ENCODE measurements at regions not wholly inside any gene's neighbourhood (a gene's known extent, or its start where the extent isn't known, plus 50 kb on each side); places are given as distances from the start of the nearest gene placed in this dataset.

DNA sequence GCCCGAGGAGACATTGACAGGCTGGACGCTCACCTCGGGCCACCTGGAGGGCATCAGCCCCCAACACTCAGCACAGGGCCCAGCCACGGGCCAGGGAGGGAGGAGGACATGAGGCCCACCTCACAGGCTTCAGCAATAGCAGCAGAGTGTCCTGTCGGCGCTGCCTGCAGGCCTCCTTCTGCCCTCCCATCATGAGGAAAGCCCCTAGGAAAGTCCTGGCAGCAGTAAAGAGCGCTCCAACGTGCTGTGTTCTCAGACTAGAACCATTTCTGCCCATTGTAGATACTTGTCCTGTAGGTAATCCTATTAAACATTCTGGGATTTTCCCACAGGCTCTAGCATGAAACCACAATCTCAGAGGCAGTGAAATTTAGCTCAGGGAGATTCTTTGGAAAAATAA is 62.0 kb upstream of the GALNT2 start:
- TF ChIP-seq, protein P1, sequence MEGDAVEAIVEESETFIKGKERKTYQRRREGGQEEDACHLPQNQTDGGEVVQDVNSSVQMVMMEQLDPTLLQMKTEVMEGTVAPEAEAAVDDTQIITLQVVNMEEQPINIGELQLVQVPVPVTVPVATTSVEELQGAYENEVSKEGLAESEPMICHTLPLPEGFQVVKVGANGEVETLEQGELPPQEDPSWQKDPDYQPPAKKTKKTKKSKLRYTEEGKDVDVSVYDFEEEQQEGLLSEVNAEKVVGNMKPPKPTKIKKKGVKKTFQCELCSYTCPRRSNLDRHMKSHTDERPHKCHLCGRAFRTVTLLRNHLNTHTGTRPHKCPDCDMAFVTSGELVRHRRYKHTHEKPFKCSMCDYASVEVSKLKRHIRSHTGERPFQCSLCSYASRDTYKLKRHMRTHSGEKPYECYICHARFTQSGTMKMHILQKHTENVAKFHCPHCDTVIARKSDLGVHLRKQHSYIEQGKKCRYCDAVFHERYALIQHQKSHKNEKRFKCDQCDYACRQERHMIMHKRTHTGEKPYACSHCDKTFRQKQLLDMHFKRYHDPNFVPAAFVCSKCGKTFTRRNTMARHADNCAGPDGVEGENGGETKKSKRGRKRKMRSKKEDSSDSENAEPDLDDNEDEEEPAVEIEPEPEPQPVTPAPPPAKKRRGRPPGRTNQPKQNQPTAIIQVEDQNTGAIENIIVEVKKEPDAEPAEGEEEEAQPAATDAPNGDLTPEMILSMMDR (conservative IDR thresholded peaks at IDR 0.05) = no peak
- TF ChIP-seq ZFX (IDR thresholded peaks at IDR 0.05) = no peak
- no peak overlapping the region for H3K27ac ChIP-seq

GRCh38 chr1:230008721-230009120 is 58.3 kb upstream of the GALNT2 start:
- TF ChIP-seq ZFX (IDR thresholded peaks at IDR 0.05) = no peak
- TF ChIP-seq, protein P1 (conservative IDR thresholded peaks at IDR 0.05) = no peak
- no peak overlapping the region for H3K27ac ChIP-seq

DNA sequence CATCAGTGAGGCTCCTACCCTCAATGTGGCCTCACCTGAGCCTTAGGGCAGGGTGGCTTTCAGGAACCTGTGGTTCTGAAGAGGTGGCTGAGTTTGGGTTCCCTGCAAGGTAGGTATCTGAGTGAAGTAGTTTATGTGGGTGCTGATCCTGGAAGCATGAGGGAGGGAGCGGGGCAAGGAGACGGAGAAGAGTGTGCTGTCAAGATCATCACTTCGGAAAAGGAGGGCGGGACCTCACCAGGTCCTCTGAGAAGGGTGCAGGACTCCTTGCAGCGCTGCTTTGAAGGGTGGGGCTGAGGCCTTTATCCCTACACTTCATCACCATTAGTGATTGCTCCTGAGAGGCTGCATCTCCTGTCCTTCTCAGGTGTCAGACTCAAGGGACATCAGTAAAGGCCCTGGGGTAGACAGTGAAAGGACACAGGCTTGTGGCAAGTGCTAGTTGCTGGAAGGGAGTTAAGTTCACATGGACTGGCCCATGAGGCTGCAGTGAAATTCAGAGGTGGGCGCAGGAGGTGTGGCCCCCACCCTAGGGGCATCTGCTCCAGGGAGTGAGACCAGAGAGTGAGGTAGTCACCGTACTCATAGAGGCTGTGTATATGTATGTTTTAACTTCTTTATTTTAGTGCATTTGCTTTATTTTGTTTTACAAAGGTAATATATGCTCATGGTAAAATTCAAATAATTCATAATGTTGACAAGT is 57.3 kb upstream of the GALNT2 start:
- TF ChIP-seq ZFX (IDR thresholded peaks at IDR 0.05) = no peak
- TF ChIP-seq, protein P1 (conservative IDR thresholded peaks at IDR 0.05) = no peak

DNA sequence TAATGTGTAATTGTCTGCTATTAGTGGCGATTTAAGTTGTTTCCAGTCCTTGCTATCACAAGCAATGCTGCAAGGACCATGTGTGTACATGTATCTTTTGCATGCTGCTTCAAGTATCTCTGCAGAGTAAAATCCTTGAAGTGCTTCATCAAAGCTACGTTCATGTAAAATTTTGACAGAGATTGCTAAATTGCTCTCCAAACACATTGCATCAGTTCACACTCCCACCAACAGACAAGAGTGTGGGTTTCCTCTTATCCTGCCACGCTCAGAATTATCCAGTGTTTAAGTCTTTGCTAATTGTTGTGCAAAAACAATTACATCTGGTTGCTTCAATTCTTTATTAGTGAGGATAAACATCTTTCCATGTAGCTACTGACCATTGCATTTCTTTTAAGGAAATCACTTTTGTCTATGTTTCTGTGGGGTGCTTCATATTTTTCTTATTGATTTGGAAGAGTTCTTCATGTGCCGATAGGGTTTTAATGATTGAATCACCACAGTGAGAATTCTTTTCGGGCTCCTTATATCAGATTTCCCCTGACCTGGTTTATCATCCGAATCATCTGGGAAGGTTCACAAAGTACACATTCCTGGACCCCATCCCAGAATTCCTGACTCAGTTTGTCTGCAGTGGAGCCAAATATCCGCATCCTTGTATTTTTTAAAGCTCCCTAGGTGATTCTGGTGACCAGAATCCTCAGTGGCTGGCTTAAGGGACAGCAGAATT is 56.3 kb upstream of the GALNT2 start:
- peak overlapping the region; percentile 52; the same call in 1 of the 2 replicates for H3K27ac ChIP-seq
- no peak for TF ChIP-seq ZFX (IDR thresholded peaks at IDR 0.05)
- TF ChIP-seq, protein P1 (conservative IDR thresholded peaks at IDR 0.05) = no peak

More for the DNA sequence above, 57.3 kb upstream of the GALNT2 start:
- no peak overlapping the region for H3K27ac ChIP-seq

DNA sequence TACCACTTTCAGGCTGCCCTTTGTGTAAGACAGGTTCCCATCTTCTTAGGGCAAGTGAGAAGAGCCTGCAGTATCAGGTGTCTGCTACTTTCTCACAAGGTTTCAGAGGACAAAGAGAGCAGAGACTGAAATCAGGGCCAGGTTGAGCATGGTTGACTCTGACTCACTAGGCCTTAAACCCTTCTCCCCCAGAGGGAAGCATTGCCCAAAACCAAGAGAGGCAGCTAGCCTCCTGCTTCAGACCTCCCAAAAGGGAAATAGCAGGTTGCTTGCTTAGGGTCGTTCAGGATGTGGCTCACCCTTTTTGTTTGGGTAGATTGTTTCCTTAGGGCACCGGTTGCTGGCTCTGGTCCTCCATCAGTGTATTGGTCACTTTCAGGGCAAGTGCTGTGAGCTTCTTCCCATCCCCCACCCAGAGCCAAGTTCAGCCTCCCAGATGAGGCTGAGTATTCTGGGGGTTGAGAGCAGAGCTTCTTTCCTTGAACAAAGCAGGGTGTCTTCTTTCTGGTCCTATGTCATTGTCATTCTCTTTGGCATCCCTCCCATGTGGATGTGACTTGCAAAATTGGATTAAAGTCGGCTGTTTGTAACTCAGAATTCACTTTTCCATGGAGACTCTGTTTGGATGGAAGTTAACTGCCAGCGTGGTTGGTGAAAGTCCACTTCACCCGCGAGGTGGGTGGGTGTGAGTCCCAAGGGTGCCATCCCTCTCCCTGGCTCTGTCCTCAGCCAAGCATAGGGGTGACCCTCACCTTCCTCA is 55.5 kb upstream of the GALNT2 start:
- no peak for TF ChIP-seq ZFX (IDR thresholded peaks at IDR 0.05)
- TF ChIP-seq, protein P1 (conservative IDR thresholded peaks at IDR 0.05) = no peak
- peak overlapping the region; percentile 52 for H3K27ac ChIP-seq

DNA sequence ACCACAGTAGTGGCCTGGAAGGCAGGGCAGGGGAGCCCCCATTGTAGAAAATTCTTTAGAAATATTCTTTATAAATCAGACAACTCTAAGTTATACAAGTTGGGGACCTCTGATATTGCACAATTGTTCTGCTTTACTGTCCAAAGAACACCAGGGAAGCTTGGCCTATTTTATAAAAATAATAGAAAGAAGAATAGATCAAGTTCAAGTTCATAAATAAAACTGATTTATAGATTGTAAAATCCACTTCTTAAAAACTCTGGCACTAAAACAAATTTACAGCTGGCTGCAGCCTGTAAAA is 55.0 kb upstream of the GALNT2 start:
- H3K27ac ChIP-seq = peak overlapping the region; percentile 52
- TF ChIP-seq ZFX (IDR thresholded peaks at IDR 0.05) = no peak
- TF ChIP-seq, protein P1 (conservative IDR thresholded peaks at IDR 0.05) = no peak

GRCh38 chr1:230012741-230013140 is 54.3 kb upstream of the GALNT2 start:
- no peak overlapping the region for H3K27ac ChIP-seq

More at GRCh38 chr1:230012741-230013140, 54.3 kb upstream of the GALNT2 start:
- no peak for TF ChIP-seq ZFX (IDR thresholded peaks at IDR 0.05)
- TF ChIP-seq, protein P1 (conservative IDR thresholded peaks at IDR 0.05) = no peak
